ENCODE measurements at regions not wholly inside any gene's neighbourhood (a gene's known extent, or its start where the extent isn't known, plus 50 kb on each side); places are given as distances from the start of the nearest gene placed in this dataset.

DNA sequence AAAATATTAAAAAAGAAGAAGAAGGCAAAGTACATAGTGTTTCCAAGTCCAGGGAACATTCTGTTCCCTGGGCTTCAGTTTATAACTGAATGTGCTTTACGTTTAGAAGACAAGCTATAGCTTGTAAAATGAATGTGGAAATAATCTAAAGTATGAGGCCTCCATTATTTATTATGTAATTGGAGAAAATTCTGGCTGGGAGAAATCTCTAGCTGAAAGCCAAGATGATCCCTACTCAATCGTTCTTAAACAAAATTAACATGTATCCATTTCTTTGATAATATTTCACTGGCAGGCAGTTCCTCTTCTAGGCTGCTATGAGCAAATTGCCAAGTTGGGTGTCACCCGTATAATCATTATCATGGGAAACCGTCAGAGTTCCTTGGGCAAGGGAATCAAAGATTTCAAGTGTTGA is 52.2 kb upstream of the ETS2 start:
- no peak for DNase-seq (ENCODE audit: low read depth)

More for the DNA sequence above, 52.2 kb upstream of the ETS2 start:
- H3K36me3 ChIP-seq (ENCODE audit: control insufficient read depth, insufficient read depth, low read length), result no peaks in the 10 kb centered on the region
- no peaks in the 10 kb centered on the region for H3K27me3 ChIP-seq (ENCODE audit: control insufficient read depth, insufficient read depth, low read length)
- CTCF ChIA-PET, result interaction anchor here (0.7 to 0.8 kb wide), 2 partner anchors 19 to 276 kb away, joined by 3 read pairs; no protein-coding TSS in a partner anchor
- H3K4me3 ChIP-seq (ENCODE audit: low read depth, low read length), result no peak overlapping the region
- POLR2A ChIA-PET, result no interaction called here
- TF ChIP-seq CTCF (IDR thresholded peaks at IDR 0.05; ENCODE audit: insufficient read depth, low read depth, low read length), result no peak

Measured in BJ (cell line).